GM12878 (cell line): ENCODE measurements at regions not wholly inside any gene's neighbourhood (a gene's known extent, or its start where the extent isn't known, plus 50 kb on each side); places are given as distances from the start of the nearest gene placed in this dataset.

Experiments
- ATAC-seq: fragments of 200-7000 bp; cut with Tn5 transposase; 3 replicates; pipeline ENCODE4 v1.9.1; 2020; ENCODE audit warnings: mild to moderate bottlenecking, moderate library complexity
- BruUV-seq: library from RNA; stranded (reverse); fragments of 400-500 nt; replicated peaks from 2 replicates; lab custom pipeline; 2021; lab: Mats Ljungman, UMichigan
- CTCF ChIA-PET: fragments of 300-600 bp; sonication (Branson Sonifier 250); formaldehyde crosslinking; extraction: SDS; loops from one replicate; lab custom pipeline; 2021; ENCODE audit warnings: inconsistent platforms; lab: Yijun Ruan, JAX
- POLR2A ChIA-PET: fragments of 350-600 bp; formaldehyde crosslinking; extraction: SDS; loops from one replicate; lab custom pipeline; 2021; ENCODE audit warnings: inconsistent platforms; lab: Charles Lee
- RAD21 ChIA-PET: fragments of 300-600 bp; sonication (Branson Sonifier 250); formaldehyde crosslinking; loops from one replicate; lab custom pipeline; 2023; ENCODE audit warnings: antibody characterized with exemption; ENCODE audit not compliant: unreplicated experiment; lab: Charles Lee
- SMC1A ChIA-PET: fragments of 300-600 bp; sonication (Branson Sonifier 250); formaldehyde crosslinking; loops from one replicate; lab custom pipeline; 2023; ENCODE audit not compliant: unreplicated experiment, uncharacterized antibody; lab: Charles Lee
- DNase-seq: peaks from one replicate; pipeline ENCODE4 v3.0.0-alpha.2; 2011; ENCODE audit warnings: low read depth, low spot score
- FAIRE-seq: peaks from 3 replicates; lab custom pipeline; 2011; peaks lifted over from hg19 to GRCh38; lab: Jason Lieb, UNC
- H2AFZ ChIP-seq: 2 replicates; pipeline ENCODE4 v1.6.0; 2011; ENCODE audit warnings: low read depth, low read length, control low read depth; ENCODE audit not compliant: control insufficient read depth
- H3K27ac ChIP-seq: 2 replicates; pipeline ENCODE4 v1.5.1; 2011; ENCODE audit warnings: control low read depth; ENCODE audit not compliant: control insufficient read depth, insufficient read depth
- H3K27me3 ChIP-seq, 2 experiments: replicated peaks in 1 of 2; 2 replicates each; pipeline versions ENCODE4 v1.6.0 to v1.6.1; 2011; ENCODE audit warnings: low read length in 1 of 2; ENCODE audit not compliant: control insufficient read depth in 2 of 2, insufficient read depth in 2 of 2
- H3K36me3 ChIP-seq, 2 experiments: 2 replicates each; pipeline ENCODE4 v1.5.1; 2011; ENCODE audit warnings: low read length in 1 of 2; ENCODE audit not compliant: control insufficient read depth in 2 of 2, insufficient read depth in 2 of 2
- H3K4me1 ChIP-seq: 2 replicates; pipeline ENCODE4 v1.6.1; 2011; ENCODE audit warnings: mild to moderate bottlenecking, low read length, moderate library complexity, mixed read lengths; ENCODE audit not compliant: control insufficient read depth, insufficient read depth
- H3K4me2 ChIP-seq: 2 replicates; pipeline ENCODE4 v1.6.0; 2011; ENCODE audit warnings: control low read depth; ENCODE audit not compliant: control insufficient read depth, insufficient read depth
- H3K4me3 ChIP-seq: fragments of 200-600 bp; sonication (generic); 2 replicates; pipeline ENCODE4 v1.5.1; 2016
- H3K79me2 ChIP-seq: 2 replicates; pipeline ENCODE4 v1.6.0; 2011; ENCODE audit warnings: low read length; ENCODE audit not compliant: control insufficient read depth, insufficient read depth
- H3K9ac ChIP-seq: 2 replicates; pipeline ENCODE4 v1.8.0; 2011; ENCODE audit warnings: low read length, control low read depth, mixed read lengths; ENCODE audit not compliant: control insufficient read depth, insufficient read depth
- H3K9me3 ChIP-seq: replicated peaks from 3 replicates; pipeline ENCODE4 v1.5.1; 2011; ENCODE audit warnings: mild to moderate bottlenecking, low read length; ENCODE audit not compliant: control insufficient read depth, insufficient read depth
- H4K20me1 ChIP-seq: 2 replicates; pipeline ENCODE4 v1.6.0; 2011; ENCODE audit not compliant: control insufficient read depth, insufficient read depth
- CBX5 ChIP-seq: sonication (generic); IDR thresholded peaks from 2 replicates; pipeline ENCODE4 v1.6.1; 2016; ENCODE audit warnings: low read depth, moderate library complexity, mild to moderate bottlenecking, inconsistent platforms
- CTCF ChIP-seq, 3 experiments: IDR thresholded peaks in 2 of 3; conservative IDR thresholded peaks in 1 of 3; 2 replicates each; pipeline ENCODE4 v1.5.1; 2011; ENCODE audit warnings: low read depth in 3 of 3, low read length in 3 of 3, mild to moderate bottlenecking in 3 of 3, control low read depth in 2 of 3, moderate library complexity in 2 of 3, inconsistent platforms in 1 of 3, mixed read lengths in 1 of 3; ENCODE audit not compliant: control insufficient read depth in 2 of 3, insufficient read depth in 1 of 3; ENCODE audit errors: extremely low read depth in 1 of 3
- DPF2 ChIP-seq: fragments of 450-650 bp; IDR thresholded peaks from 2 replicates; pipeline ENCODE4 v1.6.1; 2017; ENCODE audit warnings: mild to moderate bottlenecking
- EED ChIP-seq: sonication (generic); IDR thresholded peaks from 2 replicates; pipeline ENCODE4 v1.6.1; 2016; ENCODE audit warnings: antibody characterized with exemption, low read depth
- IKZF1 ChIP-seq: fragments of 450-650 bp; conservative IDR thresholded peaks from 2 replicates; pipeline ENCODE4 v1.6.1; 2017; ENCODE audit warnings: antibody characterized with exemption, mild to moderate bottlenecking
- RAD51 ChIP-seq: fragments of 450-650 bp; IDR thresholded peaks from 2 replicates; pipeline ENCODE4 v1.6.1; 2016; ENCODE audit warnings: moderate library complexity, mild to moderate bottlenecking, inconsistent platforms
- RUNX3 ChIP-seq: IDR thresholded peaks from 2 replicates; pipeline ENCODE4 v1.6.1; 2012; ENCODE audit warnings: low read length, inconsistent platforms
- SKIL ChIP-seq: fragments of 450-650 bp; IDR thresholded peaks from 2 replicates; pipeline ENCODE4 v1.6.1; 2017; ENCODE audit warnings: mild to moderate bottlenecking, low read depth, inconsistent platforms; ENCODE audit not compliant: poor library complexity, severe bottlenecking
- SP1 ChIP-seq: IDR thresholded peaks from one replicate; pipeline ENCODE4 v1.6.1; 2011; ENCODE audit warnings: low read depth, low read length
- STAT1 ChIP-seq: fragments of 450-650 bp; conservative IDR thresholded peaks from 2 replicates; pipeline ENCODE4 v1.6.1; 2014; ENCODE audit warnings: antibody characterized with exemption, mild to moderate bottlenecking
- WGBS: methylation state at CpG from one replicate; pipeline ENCODE4 v1.1.6; 2016; ENCODE audit warnings: low lambda C conversion rate; ENCODE audit not compliant: insufficient replicate concordance, insufficient coverage; ENCODE audit errors: missing lambda C conversion rate; 5-methylcytosine and 5-hydroxymethylcytosine counted together
- in situ Hi-C: fragments of 300-500 bp; cut with MboI; formaldehyde crosslinking; loops from 9 replicates; pipeline ENCODE4 v1.14.3; 2018; ENCODE audit warnings: mixed read lengths
- intact Hi-C: fragments of 100-400 bp; cut with micrococcal nuclease; formaldehyde crosslinking; loops from one replicate; pipeline ENCODE4 v1.14.2; 2022; ENCODE audit not compliant: unreplicated experiment

GRCh38 chr22:48622891-48623545, 1204.7 kb downstream of the BRD1 start:
- intact Hi-C loops = no loop called here
- FAIRE-seq (no peak), DNase-seq (no peak), ATAC-seq (no peak)
- Histone ChIP-seq H2AFZ (no peak overlapping the region), H3K36me3 (no peaks in the 10 kb centered on the region), H3K4me3 (no peak overlapping the region), H4K20me1 (no peaks in the 10 kb centered on the region), H3K4me2 (no peak overlapping the region), H3K9me3 (no peaks in the 10 kb centered on the region; the same call in 2 of the 3 replicates), H3K27ac (no peak overlapping the region), H3K79me2 (no peaks in the 10 kb centered on the region), H3K27me3 (no peaks in the 10 kb centered on the region), H3K4me1 (no peaks in the 10 kb centered on the region), H3K9ac (no peak overlapping the region)
- ChIA-PET RAD21 (no interaction called here), SMC1A (no interaction called here), POLR2A (no interaction called here), CTCF (no interaction called here)
- TF ChIP-seq EED (no peak), IKZF1 (no peak), CBX5 (no peak), DPF2 (no peak), CTCF (IDR thresholded peaks at IDR 0.05 in 2 of 3, conservative IDR thresholded peaks at IDR 0.05 in 1 of 3; ENCODE audit: control insufficient read depth in 2 of 3, extremely low read depth in 1 of 3, insufficient read depth in 1 of 3, low read depth in 3 of 3, low read length in 3 of 3) (no peak), STAT1 (no peak), SP1 (no peak), SKIL (no peak), RUNX3 (no peak), RAD51 (no peak)
- in situ Hi-C loops = no loop called here
- no TSS peak for BruUV-seq
- whole genome bisulfite sequencing = 66% methylated on average over 41 of the region's 55 CpGs
